NB4 (cell line): ENCODE measurements at regions not wholly inside any gene's neighbourhood (a gene's known extent, or its start where the extent isn't known, plus 50 kb on each side); places are given as distances from the start of the nearest gene placed in this dataset.
"Not testable (repeated sequence)": the region's sequence is repeated elsewhere in the genome, so short reads cannot be mapped to it uniquely, and the experiment has no call there.

Source experiments
- MYC ChIP-seq: IDR thresholded peaks from 2 replicates; pipeline ENCODE4 v1.6.1; 2011; ENCODE audit warnings: low read depth, low read length
- POLR2A ChIP-seq: IDR thresholded peaks from 2 replicates; pipeline ENCODE4 v1.6.1; 2011; ENCODE audit warnings: mild to moderate bottlenecking; ENCODE audit not compliant: insufficient read length; ENCODE audit errors: extremely low read depth
- TF ChIP-seq, protein P1 (sequence below): IDR thresholded peaks from one replicate; pipeline ENCODE4 v1.5.1; 2012; ENCODE audit warnings: low read depth, low read length

DNA sequence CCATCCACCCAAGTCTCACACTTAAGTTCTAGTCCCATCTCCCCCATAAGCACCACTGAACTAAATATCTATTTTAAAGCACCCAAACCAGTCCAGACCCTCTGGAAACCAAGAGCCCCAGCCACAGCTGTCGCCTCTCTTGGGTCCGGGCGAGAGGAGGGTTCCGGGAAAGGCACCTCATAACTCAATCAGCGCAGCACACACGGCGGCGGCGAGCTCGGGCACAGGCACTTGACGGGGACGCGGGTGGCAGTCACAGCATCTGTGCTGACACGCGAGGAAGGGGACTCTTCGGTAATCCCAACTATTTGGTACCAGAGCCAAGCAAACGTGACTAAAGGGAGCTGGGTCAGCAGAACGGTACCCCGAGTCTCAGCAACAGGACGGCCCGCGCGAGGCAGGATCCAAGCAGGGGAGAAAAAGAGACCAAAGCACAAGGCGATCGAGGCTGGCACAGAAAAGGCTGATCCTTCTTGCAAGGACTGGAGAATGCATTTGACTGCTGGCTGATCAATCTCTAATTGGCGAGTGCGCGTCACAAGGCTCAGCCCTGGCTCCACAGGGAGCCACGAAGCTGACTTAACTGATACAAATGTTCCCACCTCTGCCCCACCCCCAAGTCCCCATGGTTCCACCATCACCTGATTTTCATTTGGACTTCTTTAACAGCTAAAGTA lies 470.7 kb downstream of the PCDH19 start:
- TF ChIP-seq, protein P1, sequence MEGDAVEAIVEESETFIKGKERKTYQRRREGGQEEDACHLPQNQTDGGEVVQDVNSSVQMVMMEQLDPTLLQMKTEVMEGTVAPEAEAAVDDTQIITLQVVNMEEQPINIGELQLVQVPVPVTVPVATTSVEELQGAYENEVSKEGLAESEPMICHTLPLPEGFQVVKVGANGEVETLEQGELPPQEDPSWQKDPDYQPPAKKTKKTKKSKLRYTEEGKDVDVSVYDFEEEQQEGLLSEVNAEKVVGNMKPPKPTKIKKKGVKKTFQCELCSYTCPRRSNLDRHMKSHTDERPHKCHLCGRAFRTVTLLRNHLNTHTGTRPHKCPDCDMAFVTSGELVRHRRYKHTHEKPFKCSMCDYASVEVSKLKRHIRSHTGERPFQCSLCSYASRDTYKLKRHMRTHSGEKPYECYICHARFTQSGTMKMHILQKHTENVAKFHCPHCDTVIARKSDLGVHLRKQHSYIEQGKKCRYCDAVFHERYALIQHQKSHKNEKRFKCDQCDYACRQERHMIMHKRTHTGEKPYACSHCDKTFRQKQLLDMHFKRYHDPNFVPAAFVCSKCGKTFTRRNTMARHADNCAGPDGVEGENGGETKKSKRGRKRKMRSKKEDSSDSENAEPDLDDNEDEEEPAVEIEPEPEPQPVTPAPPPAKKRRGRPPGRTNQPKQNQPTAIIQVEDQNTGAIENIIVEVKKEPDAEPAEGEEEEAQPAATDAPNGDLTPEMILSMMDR: not testable (repeated sequence)
- not testable (repeated sequence) for TF ChIP-seq POLR2A, MYC
